Stimulated activated CD8-positive, alpha-beta memory T cell treated with anti-CD3 and anti-CD28 coated beads, Interleukin-15, amount 100 ng/mL, for 4 hours (primary cell): ENCODE measurements at regions not wholly inside any gene's neighbourhood (a gene's known extent, or its start where the extent isn't known, plus 50 kb on each side); places are given as distances from the start of the nearest gene placed in this dataset.

Source experiments
- DNase-seq, 2 donors: peaks; one replicate each; pipeline ENCODE4 v3.0.0-alpha.2; 2020; ENCODE audit warnings: low read depth in 2 of 2

GRCh38 chr7:33850768-33851167, 54.6 kb upstream of the BMPER start:
- no peak for DNase-seq

DNA sequence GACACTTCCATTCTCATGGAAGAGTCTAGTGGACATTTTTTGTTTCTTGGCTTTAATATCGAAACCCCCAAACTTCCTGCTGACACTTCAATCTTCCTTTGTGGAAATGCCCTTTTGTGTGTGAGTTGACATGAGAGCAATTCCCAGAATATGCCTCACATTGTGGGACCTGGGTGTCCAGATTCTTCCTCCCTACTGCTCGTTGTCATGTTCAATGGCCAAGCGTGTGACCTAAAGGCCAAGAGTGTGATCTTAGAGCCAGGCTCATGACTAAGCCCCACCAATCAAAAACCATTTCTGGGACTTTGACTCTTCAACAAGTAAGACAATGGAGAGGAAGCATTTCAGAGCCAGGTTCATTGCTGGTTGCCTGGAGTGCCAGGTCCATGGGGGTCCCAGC, 52.5 kb upstream of the BMPER start:
- DNase-seq, result no peak

DNA sequence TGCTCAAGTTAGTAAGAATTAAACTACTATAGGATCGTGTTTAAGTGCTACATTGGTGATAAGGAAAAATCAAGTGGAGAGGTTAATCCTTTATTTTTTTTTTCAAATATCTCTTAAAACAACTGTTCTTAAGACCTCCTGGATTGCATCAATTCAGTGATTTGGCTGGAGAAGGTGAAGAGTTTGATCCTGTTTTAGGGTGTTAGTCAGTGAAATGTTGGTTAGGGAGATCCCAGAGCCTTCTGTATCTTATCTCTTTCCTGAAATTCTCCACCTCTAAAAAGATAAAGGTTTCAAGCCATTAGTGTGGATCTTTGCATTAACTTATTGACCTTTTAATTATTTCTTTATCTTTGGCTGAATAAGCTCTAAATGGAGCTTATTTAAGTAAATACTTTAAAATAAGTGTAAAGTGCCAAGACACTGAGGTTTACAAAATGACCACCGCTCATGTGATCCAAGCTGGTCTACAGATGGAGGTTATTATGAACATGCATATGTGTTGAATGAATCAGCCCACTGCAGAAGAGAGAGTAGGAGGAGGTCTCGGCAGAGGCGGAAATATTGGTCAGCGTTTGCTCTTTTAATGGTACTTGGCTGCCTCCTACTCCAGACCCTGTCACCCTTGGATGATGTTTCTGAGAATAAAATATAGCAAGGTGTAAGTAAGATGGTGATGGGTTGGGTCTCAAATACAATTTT, 51.8 kb upstream of the BMPER start:
- DNase-seq, result no peak

DNA sequence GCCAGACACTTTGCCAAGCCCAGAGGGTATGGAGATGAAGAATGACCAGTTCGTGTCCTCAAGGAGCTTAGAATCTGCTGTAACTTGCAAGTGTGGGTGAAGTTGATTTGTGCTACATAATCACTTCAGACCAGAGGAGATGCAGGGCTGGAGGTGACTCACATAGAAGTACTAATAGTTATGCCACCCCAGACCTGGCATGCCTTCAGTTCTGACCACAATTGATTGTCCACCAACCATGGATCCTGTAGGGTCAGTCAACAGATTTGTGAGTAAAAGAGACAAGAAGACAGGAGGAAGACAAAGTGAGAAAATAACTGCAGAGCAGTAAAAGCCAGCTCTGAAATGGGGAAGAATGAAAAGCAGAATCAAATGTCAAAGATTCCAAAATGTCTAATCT, 51.2 kb upstream of the BMPER start:
- no peak for DNase-seq

GRCh38 chr7:33854801-33855350, 50.5 kb upstream of the BMPER start:
- DNase-seq, result no peak
